ENCODE measurements at regions not wholly inside any gene's neighbourhood (a gene's known extent, or its start where the extent isn't known, plus 50 kb on each side); places are given as distances from the start of the nearest gene placed in this dataset.

DNA sequence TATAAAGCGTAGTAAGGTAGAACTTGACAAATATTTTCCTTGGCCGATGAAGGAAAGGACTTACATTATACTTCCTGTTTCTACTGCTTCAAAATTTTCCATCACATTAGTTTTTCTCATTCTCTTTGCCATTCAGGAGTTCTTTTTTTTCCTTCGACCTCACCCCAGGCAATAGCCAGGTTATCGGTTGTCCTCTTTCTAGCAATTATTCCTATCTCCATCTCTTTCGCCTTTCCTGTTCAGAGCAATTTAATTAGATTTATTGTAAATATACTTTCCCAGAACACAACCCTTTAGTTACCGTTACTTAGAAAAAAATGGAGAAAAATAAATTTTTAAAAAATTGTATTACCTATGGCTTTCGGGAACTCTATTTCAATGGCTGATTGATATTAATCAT lies 205.2 kb downstream of the KCNJ2 start:
- no peak for DNase-seq (ENCODE audit: extremely low read depth, insufficient read length)
- Histone ChIP-seq H3K36me3 (ENCODE audit: control insufficient read depth, insufficient read depth, low read length) (no peaks in the 10 kb centered on the region), H3K27me3 (replicated peaks; ENCODE audit: control insufficient read depth, insufficient read depth, low read length) (no peaks in the 10 kb centered on the region), H3K4me3 (replicated peaks; ENCODE audit: low read depth, low read length) (no peak overlapping the region)
- TF ChIP-seq, protein P1, sequence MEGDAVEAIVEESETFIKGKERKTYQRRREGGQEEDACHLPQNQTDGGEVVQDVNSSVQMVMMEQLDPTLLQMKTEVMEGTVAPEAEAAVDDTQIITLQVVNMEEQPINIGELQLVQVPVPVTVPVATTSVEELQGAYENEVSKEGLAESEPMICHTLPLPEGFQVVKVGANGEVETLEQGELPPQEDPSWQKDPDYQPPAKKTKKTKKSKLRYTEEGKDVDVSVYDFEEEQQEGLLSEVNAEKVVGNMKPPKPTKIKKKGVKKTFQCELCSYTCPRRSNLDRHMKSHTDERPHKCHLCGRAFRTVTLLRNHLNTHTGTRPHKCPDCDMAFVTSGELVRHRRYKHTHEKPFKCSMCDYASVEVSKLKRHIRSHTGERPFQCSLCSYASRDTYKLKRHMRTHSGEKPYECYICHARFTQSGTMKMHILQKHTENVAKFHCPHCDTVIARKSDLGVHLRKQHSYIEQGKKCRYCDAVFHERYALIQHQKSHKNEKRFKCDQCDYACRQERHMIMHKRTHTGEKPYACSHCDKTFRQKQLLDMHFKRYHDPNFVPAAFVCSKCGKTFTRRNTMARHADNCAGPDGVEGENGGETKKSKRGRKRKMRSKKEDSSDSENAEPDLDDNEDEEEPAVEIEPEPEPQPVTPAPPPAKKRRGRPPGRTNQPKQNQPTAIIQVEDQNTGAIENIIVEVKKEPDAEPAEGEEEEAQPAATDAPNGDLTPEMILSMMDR (IDR thresholded peaks at IDR 0.05; ENCODE audit: insufficient read depth, low read length, poor library complexity, severe bottlenecking) = no peak

DNA sequence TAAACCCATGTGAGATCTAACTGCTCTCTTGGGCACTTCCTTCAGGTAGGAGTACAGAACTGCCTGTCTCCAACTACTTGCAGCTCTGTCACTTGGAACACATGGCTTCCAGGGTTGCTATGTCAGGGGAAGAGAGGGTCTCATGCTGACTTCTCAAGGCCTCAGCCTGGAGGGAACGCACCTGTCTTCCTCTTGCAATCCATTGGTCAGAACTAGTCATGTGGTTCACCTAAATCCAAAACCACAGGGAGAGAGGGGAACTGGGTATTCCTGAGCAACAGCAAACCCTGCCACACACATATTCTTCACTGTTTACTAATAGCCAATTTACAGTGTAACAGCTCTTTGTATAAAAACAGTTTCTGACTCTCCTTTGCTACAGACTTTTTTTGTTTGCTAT lies 206.1 kb downstream of the KCNJ2 start:
- H3K36me3 ChIP-seq (ENCODE audit: control insufficient read depth, insufficient read depth, low read length) = no peaks in the 10 kb centered on the region
- DNase-seq (ENCODE audit: extremely low read depth, insufficient read length) = no peak
- H3K4me3 ChIP-seq (replicated peaks; ENCODE audit: low read depth, low read length) = no peak overlapping the region
- TF ChIP-seq, protein P1 (IDR thresholded peaks at IDR 0.05; ENCODE audit: insufficient read depth, low read length, poor library complexity, severe bottlenecking) = no peak
- no peaks in the 10 kb centered on the region for H3K27me3 ChIP-seq (replicated peaks; ENCODE audit: control insufficient read depth, insufficient read depth, low read length)

DNA sequence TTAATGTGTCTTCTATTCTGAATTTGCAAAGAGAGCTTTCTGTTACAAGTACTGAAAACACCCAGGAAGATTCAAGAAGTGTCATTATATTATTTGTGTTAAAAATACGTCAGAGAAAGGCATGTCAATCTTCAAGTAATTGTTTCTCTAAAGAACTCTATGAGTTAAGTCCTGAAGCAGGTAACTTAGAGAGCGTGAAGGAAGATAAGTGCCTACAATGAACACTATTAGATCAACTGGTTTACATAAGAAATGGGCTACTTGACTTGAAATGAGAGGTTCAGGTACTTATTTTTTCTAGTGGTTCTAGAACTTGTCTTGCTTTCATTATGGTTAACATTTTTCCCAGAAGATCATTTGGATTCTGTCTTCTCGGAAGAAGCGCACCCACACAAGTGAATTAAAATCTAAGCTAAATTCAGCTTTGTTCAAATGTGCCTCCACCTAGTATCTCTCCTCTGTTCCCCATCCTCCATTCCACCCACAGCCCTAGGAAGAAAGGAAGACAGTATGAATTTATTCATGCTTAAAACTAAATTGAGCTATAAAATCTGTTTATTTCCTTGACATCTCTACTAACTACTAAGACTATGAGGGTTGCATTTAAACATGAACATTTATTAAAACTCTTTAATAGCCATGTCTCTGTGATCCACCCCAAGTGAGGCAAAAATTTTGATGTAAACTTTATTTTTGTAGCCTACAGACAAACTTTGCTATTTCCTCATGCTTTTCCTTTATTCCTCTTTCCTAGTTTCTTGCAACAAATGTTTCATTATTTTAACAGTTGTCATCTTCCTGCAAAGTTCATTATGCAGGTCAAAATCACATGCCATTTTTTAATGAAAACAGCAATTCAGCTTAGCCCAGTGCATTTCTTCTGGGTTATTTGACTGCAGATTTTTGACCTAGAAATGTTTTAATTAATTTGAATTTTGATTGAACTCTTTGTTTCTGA lies 206.8 kb downstream of the KCNJ2 start:
- DNase-seq (ENCODE audit: extremely low read depth, insufficient read length) = no peak
- TF ChIP-seq, protein P1 (IDR thresholded peaks at IDR 0.05; ENCODE audit: insufficient read depth, low read length, poor library complexity, severe bottlenecking) = no peak
- no peaks in the 10 kb centered on the region for H3K27me3 ChIP-seq (replicated peaks; ENCODE audit: control insufficient read depth, insufficient read depth, low read length)
- H3K36me3 ChIP-seq (ENCODE audit: control insufficient read depth, insufficient read depth, low read length) = no peaks in the 10 kb centered on the region
- no peak overlapping the region for H3K4me3 ChIP-seq (replicated peaks; ENCODE audit: low read depth, low read length)

DNA sequence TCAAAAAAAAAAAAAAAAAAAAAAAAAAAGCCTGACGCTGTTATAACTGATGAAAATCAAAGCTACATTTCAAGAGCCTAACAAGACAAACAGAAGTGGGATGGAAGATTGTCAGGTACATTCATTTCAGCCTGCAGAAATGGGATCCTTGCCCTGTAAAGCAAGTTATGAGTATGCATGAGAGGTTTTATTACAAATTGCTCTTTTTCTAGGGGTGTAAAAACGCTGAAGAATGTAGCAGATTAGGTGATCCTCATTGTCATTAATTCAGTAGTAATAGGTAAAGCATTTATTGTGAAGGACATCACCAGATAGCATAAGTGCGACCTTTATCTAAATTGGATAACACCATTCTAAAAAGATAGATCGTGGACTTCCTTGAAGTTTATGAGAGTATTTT lies 208.3 kb downstream of the KCNJ2 start:
- TF ChIP-seq, protein P1 (IDR thresholded peaks at IDR 0.05; ENCODE audit: insufficient read depth, low read length, poor library complexity, severe bottlenecking) = no peak
- no peaks in the 10 kb centered on the region for H3K36me3 ChIP-seq (ENCODE audit: control insufficient read depth, insufficient read depth, low read length)

DNA sequence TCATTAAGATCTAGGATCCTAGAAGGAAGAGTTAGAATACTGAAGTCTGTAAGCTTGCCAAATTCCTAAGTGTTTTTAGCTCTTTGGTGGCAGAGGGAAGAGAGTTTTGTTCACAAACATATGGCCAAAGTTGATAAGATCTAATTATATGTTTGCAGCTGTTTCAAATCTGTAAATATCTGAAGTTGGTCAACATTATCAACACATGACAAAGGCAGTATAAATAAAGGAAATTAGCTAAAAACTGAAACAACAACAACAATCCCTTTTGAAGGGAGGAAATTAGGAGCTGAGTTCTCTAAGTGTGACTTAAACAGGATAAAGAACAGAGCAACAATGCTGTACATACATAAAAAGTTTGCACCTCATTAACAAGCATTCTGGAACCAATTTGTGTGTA lies 208.7 kb downstream of the KCNJ2 start:
- no peak for DNase-seq (ENCODE audit: extremely low read depth, insufficient read length)
- H3K4me3 ChIP-seq (replicated peaks; ENCODE audit: low read depth, low read length) = no peak overlapping the region
- H3K36me3 ChIP-seq (ENCODE audit: control insufficient read depth, insufficient read depth, low read length) = no peaks in the 10 kb centered on the region
- TF ChIP-seq, protein P1 (IDR thresholded peaks at IDR 0.05; ENCODE audit: insufficient read depth, low read length, poor library complexity, severe bottlenecking) = no peak
- no peaks in the 10 kb centered on the region for H3K27me3 ChIP-seq (replicated peaks; ENCODE audit: control insufficient read depth, insufficient read depth, low read length)

More for the DNA sequence above, 208.3 kb downstream of the KCNJ2 start:
- Histone ChIP-seq H3K27me3 (replicated peaks; ENCODE audit: control insufficient read depth, insufficient read depth, low read length) (no peaks in the 10 kb centered on the region), H3K4me3 (replicated peaks; ENCODE audit: low read depth, low read length) (no peak overlapping the region)
- DNase-seq (ENCODE audit: extremely low read depth, insufficient read length) = no peak

All from GM06990 (cell line).